HG03520 (cell line): ENCODE measurements at regions not wholly inside any gene's neighbourhood (a gene's known extent, or its start where the extent isn't known, plus 50 kb on each side); places are given as distances from the start of the nearest gene placed in this dataset.
A peak's percentile ranks its signal among the peaks of the same experiment; 100 is the strongest.

Experiments
- ATAC-seq: cut with Tn5 transposase; IDR thresholded peaks from one replicate; pipeline ENCODE4 v1.9.1; 2021; ENCODE audit warnings: mild to moderate bottlenecking, moderate library complexity; ENCODE audit not compliant: unreplicated experiment

DNA sequence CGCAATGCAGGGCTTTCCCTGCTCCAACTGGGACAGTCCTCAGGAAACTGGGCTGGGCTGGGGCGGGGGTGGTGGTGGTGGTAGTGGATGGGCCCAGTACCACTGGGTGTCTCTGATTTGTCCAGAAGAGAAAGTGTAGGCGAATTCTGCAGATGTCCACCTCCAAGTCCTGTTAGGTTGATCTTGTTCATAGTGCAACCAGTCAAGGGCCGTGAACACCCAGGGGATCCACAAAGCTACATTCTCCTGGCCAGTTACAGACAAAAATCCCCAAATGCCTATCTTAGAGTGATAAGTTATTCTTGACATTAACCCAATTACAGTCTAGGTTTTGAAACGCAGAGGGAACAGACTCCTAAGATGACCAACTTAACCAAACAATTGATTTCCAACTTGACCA lies 97.5 kb upstream of the SHB start:
- ATAC-seq = no peak

DNA sequence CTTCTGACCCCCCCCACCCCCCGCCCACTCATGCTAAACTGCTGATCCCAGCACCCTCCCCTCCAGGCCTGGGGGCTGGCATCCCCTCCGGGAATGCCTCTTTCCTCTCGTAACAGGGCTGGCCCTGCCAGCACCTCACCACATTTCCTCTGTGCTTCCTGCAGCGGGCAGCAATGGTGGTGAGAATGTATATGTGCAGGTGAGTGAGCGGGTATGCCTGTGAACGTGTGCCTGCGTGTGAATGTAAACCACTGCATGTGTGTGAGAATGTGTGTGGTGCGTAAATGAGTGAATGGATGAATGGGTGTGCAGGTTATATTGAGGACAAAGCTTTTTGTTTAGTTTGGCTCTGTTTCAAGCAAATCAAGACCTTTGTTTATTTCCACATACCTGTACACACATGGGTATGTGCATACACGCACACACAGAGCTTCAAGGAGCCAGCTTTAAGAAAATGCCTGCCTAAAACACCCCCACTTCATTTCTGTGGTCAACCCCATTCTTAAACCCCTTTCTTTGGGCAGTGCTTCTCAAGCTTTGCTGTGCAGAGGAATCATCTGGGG lies 95.7 kb upstream of the SHB start:
- no peak for ATAC-seq

DNA sequence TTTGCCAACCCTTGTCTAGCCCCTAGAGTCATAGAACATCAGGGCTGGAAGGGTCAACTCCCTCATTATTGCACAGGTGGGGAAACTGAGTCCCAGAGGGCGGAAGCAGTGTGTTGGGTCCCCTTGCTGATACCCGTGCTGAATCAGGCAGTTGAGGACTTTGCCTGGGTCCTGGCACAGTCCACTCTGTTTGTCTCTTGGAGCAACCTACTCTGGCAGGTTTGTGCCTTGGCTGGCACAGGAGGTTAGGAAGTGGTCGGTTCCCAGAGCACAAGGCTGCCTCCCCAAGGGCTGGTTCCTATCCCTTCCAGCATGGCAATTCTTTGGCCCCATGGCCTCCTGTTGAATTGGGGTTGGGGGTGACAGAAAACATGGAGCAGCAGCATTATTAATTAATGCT lies 94.5 kb upstream of the SHB start:
- ATAC-seq = no peak

DNA sequence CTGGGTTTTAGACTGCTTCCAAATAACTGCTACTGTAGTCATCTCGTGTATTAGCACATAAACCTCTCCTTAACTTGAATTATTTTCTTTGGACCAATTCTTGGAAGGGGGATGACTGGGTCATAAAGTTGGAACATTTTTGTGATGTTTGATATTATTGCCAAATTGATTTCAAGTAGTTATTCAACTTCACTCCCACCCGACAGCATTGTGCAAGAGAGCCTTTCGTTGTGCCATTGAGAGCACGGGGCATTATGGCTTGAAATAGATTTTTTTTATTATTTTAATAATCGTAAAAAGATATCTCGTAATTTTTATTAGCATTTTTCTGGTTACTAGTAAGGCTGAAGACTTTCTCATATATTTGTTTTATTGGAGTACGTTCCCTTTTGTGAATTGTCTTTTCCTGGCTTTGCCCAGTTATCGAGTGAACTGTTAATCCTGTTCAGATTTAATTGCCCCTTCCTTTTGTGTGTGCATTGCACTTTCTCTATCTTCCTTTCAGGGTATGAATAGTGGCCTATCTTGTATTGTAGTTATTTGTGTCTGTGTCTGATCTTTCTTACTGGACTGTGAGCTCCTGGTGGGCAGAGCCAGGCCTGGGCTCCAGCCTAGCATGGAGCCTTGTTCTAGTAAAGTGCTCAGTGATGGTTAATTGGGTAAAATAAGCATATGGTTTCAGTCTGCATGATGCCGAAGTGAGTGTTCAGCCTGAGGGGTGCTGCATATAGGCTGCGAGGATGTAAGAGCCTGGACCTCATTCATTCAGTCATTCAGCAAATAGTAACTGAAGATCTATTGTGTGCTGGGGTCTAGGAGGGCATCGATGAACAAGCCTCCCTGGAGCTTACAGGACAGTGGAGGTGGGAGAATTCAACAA lies 93.5 kb upstream of the SHB start:
- ATAC-seq = no peak

DNA sequence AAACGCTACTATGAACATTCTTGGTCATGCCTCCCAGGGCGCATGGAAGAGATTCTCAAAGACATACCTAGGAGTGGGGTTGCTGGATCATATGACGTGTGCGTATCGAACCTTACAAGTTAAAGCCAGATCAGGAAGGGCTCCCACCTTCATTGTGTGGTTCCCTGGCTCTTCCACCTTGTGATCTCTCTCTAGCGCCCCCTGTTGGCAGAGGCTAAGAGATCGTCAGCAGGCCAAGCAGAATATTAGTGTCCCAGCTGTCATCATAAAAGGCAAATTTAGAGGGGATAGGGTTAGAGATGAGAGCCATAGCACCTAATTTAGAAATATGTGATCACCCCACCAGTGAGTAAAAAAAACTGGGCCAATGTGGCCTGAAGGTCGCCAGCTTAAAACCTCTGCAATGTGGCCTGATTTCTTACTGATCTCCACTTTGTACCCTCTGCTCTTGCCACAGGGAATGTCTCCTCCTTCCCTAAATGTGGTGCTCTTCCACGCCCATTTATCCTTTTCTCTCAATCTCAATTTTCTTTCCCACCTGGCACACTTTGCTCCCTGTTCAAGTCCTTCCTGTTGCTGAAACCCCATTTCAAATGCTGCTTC lies 91.7 kb upstream of the SHB start:
- ATAC-seq = no peak

DNA sequence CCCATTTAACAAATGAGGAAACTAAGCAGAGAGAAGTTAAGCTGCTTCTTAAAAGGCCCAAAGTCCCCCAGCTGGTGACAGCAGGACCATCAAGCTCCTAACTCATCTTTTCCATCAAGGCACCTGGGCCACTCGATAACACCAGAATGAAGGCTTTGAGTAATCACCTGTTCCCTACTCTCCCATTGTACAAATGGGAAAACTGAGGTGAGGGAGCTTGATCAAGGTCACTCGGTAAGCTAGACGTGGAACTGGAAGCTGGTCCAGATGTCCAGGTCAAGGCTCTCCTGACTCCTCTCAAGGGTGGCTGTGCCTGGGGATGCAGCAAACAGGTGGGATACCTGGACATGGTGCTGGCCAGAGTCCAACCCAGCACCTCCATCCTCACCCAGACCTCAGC lies 90.6 kb upstream of the SHB start:
- no peak for ATAC-seq

DNA sequence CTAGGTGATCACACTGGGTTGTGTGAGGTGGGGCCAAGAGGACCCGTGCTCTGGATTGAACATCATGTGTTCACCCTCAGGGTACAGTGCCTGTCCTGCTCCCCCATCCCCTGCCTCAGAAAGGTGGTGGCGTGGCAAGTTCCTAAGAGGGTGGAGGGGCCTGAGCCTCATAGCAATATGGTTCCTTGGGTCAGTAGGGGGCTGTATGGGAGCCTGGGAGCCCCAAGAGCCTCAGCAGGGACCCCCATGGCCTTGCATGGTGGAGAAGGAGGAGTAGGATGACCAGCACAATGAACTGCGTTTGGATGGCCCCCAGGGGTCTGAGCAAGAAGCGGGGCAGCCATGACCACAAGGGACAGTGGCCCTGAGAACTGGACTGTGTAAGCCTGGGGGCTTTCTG lies 89.6 kb upstream of the SHB start:
- no peak for ATAC-seq

DNA sequence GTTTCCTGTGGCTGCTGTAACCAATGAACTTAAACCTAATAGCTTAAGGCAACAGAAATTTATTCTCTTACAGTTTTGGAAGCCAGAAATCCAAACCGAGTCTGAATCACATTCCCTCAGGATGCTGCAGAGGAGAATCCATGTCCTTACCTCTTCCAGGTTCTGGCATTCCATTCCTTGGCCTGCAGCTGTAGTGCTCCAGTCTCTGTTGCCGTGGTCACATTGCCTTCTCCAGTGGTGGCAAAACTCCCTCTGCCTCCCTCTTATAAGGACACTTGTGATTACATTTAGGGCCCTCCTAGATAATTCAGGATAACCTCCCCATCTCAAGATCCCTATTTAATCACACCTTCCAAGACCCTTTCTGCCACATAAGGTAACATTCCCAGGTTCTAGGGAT lies 88.7 kb upstream of the SHB start:
- no peak for ATAC-seq

DNA sequence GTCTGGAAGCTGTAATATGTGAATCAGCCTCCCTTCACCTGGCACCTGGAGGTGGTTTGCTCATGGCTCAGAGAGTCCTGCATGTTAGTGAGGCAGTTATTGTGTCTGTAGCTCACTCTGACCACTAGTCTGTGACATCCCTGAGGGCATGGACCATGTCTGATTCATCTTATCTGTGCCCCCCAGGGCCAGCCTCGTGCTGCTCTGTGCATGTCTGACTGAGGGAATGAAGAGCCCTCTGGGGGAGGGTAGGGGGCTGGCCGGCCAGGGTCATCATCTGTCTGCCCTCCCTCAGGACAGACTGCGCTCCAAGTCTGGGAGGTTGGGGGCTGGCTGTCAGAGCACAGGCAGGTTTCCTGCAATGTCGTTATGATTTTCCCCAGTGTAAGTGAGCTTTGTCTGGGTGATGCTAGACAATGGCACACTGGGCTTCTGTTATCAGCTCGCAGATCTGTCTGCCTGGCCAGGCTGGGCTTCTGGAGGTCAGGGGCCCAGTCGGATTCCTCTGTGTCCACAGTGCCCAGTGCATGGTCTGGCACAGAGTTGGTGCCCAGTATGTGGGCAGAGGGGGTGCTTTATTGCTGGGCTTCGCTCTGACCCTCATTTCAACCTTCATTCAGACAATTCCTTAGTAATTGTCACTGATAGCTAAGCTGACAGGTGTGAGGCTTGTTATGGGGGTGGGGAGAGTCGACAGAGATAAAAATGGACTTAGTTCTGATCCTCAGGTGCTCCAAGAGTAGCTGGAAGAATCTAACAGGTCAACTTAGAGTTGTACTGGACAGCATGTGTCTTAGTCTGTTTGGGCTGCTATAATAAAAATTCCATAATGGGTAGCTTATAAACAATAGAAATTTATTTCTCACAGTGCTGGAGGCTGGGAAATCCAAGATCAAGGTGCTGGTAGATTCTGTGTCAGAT lies 85.7 kb upstream of the SHB start:
- no peak for ATAC-seq

DNA sequence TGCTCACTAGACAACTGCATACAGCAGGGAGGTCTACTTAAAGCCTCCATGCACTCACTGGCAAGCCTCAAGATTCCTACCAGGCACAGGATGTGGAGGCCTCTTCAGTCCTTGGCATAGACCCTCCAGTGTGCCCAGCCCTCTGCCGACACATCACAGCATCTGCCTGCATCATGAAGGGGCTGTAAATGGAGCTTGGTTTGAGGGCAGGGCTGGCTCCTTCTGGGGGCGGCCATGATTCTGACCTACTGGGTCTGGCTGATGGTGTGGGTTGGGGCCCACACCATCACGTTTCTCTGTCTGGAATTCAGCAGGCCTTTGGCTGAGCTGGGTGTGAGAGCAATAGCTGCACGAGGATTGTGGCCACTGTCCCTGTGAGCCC lies 84.9 kb upstream of the SHB start:
- ATAC-seq = no peak

DNA sequence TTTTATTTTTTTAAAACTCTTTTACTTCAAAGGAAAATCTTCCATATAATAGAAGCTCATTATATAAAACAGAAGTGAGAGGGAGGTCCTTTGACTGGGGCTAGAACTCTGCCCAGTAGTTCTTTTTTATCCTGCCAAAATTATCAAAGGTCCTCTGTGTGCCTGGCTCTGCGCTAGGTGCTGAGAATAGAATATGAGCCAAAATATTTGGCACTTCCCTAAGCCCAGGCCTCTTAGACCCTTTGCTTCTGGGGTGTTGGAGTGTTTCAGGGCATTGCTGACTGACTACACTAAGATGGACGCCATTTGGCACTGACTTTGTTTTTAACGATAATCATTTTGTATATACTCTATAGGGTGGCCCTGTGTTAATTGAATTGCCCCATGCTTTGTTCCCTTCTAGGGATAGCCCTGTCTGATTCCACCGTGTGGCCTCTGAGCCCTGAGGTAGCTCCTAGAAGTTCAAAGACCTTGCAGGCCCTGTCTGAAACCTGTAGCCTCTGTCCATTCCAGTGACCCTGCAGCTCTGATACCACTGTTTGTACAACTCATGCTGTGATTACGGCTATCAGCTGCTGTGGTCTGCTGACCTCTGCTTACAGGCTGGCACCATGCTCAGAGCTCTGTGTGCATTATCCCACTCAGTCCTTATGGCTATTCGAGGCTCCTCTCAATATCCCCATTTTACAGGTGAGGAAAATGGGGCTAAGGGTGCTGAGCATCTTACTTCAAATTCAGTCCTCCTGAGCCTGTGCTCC lies 84.3 kb upstream of the SHB start:
- no peak for ATAC-seq

DNA sequence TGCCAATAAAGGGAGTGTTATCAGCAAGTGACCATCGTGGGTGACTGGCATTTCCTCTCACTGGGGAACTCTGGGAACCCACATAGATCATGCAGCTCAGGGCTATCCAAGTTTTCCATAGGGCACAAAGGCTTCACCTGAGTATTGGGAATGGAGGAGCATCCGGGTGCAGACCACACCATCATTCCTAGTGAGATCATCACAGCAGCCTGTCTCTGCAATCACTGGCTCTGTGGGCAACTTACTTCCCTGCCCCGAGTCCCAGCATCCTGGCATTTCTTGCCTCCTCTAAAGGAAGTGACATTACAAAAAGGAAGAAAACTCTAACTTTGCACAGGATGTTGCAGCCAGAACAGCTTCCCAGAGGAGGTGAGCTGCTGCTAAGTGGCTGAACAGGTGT lies 80.6 kb upstream of the SHB start:
- no peak for ATAC-seq

DNA sequence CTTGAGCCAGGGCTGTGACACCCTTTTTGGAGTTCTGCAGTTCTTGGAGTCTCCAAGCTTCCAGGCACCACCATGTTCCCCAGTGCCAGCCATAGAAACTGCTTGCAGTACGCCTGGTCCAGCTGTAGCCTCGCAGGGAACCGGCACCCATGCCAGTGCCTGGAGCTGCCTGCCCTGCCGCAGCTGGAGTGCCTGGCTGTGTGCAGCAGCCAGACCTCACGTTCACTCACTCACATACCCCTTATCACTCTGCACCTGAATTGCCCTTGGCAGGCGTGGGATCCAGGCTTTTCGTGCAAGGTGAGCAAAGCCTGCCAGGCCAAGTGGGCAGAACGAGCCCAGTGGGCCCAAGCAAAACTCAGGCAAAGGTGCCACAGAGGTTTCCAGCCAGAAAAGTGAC lies 77.8 kb upstream of the SHB start:
- ATAC-seq = no peak

DNA sequence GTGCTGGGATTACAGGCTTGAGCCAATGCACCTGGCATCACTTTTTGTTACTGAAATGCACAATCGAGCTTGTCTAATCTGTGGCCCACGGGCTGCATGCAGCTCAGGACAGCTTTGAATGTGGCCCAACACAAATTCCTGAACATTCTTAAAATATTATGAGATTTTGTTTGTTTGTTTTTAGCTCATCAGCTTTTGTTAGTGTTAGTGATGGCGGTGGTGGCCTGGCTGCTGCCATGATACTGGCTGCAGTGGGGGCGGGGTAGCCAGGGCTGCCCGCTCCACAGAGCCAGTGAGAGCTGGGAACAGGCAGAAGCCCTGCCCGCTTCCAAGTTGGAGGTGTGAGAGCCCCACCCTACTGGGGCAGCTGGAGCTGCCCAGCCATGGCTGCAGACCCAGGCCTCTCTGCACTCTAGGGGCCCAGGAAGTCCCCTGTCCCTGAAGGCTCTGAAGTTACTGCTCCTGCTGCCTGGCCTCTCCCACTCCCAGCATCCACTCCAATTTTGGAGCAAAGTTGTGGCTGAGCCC lies 76.6 kb upstream of the SHB start:
- no peak for ATAC-seq

DNA sequence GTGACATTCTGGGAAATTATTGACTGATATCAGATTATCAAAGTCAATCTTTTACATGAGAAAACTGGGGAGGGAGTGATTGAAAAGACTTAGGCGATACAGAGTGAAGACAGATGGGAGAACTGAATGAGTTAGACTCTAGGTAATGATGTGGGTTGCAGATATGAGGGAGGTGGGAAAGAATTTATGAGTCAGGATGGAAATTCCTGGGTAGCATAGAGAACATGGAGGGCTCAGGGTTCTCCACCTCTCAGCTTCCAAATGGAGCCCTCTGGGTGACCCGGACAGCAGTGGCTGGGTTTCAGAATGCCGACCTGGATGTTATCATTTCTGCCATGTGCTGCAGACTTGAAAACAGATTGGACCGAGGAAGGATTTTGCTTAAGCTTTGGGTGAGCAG lies 75.4 kb upstream of the SHB start:
- ATAC-seq = no peak

DNA sequence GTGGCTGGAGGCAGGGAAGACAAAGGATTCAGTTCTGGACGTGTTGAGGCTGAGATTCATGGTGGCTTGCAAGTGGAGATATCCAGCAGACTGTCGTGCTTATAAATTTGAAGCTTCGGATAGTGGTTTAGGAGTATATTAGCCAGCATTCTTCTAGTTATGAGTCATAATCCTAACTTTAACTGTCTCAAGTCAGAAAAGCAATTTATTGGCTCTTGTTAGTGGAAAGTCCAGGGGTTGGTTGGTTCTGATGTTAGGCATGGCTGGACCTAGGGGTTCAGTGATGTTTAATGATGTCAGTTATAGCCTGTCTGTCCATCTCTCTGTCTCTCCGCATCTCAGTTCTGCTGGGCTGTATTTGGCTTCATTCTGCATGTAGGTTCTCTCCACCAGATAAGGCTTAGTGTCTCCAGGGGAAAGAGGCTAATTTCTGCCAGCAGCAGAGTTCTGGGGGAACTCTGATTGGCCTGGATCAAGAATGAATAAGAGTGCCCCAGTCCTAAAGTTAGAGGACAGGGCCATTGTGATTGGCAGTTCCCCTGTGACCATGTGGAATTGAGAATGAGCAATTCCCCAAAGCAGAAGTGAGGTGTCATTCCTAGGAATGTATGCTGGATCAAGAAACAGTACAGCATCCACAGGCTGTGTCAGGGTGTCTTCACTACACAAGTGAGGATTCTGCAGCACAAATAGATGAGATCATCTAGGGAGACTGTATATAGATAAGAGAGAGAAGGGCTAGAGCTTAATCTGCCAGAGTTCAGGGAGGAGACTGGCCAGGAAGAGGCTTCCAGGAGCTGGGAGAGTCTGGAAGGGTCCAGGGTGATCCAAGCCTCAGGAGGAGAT lies 72.9 kb upstream of the SHB start:
- ATAC-seq = peak; percentile 40

DNA sequence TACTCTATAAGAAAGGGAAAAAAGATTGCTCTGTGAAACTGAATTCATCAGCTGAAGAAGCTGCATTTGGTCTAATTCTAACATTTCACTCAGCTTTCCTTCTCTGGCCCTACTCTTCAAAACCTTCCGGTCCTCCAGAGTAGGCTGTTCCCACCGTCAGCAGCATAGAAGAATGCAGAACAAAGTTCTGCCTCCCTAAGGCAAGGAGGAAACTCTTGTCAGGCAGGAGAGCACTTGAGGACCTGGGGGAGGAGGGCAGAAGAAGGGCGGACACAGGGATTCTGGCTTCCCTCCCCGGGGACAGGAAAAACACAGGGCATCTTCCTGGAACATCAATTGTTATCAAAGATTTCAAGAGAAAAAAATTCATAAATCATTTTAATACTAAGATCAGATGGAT lies 69.2 kb upstream of the SHB start:
- no peak for ATAC-seq

DNA sequence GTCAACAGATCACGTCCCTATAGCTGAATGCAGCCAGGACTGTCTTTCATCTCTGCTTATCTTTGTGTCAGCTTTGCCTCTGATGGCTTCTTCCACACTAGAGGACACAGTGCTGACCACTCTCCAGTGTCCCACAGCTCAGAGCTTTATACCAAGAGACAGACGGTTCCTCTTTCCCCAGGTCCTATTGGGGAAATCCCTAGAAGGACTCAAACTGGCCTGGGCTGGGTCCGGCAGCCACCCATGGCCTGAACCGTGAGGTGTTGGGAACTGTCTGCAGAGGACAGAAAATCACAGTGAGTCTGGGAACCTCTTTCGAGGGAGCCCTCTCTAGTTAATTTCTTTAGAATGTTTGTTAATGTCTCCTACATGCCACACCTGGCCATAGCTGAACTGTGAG lies 68.3 kb upstream of the SHB start:
- no peak for ATAC-seq

DNA sequence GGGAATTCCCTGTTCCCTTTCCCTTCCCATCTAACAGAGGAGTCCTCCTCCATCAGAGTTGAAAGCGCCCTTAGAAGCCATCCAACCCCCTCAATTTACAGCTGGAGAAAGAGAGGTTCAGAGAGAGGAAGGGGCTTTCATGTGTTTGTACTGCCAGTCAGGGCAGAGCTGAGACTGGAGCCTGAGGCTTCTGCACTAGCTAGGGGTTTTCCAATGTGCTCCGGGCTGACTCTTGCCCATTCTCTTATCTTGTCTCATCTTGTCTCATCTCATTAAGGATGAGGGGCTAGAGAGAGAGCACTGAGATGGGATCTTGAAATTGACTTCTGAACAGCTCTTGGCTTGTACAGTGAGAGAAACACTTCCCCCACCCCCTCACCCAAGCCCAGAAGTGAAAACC lies 67.4 kb upstream of the SHB start:
- ATAC-seq = no peak
